Kidney epithelial cell (primary cell): ENCODE measurements at regions not wholly inside any gene's neighbourhood (a gene's known extent, or its start where the extent isn't known, plus 50 kb on each side); places are given as distances from the start of the nearest gene placed in this dataset.

Experiments used
- DNase-seq: peaks from one replicate; pipeline ENCODE4 v3.0.0-alpha.2; 2010; ENCODE audit warnings: low read depth
- H3K27me3 ChIP-seq: 2 replicates; pipeline ENCODE4 v1.6.0; 2011; ENCODE audit warnings: low read length; ENCODE audit not compliant: control insufficient read depth, insufficient read depth
- H3K36me3 ChIP-seq: 2 replicates; pipeline ENCODE4 v1.5.1; 2011; ENCODE audit warnings: low read length; ENCODE audit not compliant: control insufficient read depth, insufficient read depth
- H3K4me3 ChIP-seq: 2 replicates; pipeline ENCODE4 v1.5.1; 2011; ENCODE audit warnings: low read depth, mild to moderate bottlenecking, control low read depth, low read length
- CTCF ChIP-seq: IDR thresholded peaks from 2 replicates; pipeline ENCODE4 v1.5.1; 2011; ENCODE audit warnings: mild to moderate bottlenecking, moderate library complexity, low read length, control low read depth, inconsistent platforms; ENCODE audit not compliant: insufficient read depth, poor library complexity, severe bottlenecking

- no peak for TF ChIP-seq CTCF
- H3K4me3 ChIP-seq = no peak overlapping the region
- H3K27me3 ChIP-seq = no peaks in the 10 kb centered on the region
- DNase-seq = no peak
- H3K36me3 ChIP-seq = no peaks in the 10 kb centered on the region
Measured at GRCh38 chr12:107568718-107569117, 116.9 kb upstream of the PWP1 start.

- no peak overlapping the region for H3K4me3 ChIP-seq
- no peak for TF ChIP-seq CTCF
- no peak for DNase-seq
Measured at GRCh38 chr12:107570721-107571120, 114.9 kb upstream of the PWP1 start.

GRCh38 chr12:107571492-107571891 is 114.1 kb upstream of the PWP1 start:
- Histone ChIP-seq H3K4me3 (no peak overlapping the region), H3K36me3 (no peaks in the 10 kb centered on the region), H3K27me3 (no peaks in the 10 kb centered on the region)
- no peak for DNase-seq
- TF ChIP-seq CTCF = no peak

More at GRCh38 chr12:107570721-107571120, 114.9 kb upstream of the PWP1 start:
- no peaks in the 10 kb centered on the region for H3K36me3 ChIP-seq
- H3K27me3 ChIP-seq = no peaks in the 10 kb centered on the region

GRCh38 chr12:107574691-107575090 is 110.9 kb upstream of the PWP1 start:
- H3K4me3 ChIP-seq = no peak overlapping the region
- no peaks in the 10 kb centered on the region for H3K36me3 ChIP-seq
- no peaks in the 10 kb centered on the region for H3K27me3 ChIP-seq
- DNase-seq = no peak
- TF ChIP-seq CTCF = no peak

GRCh38 chr12:107580750-107581618 is 104.6 kb upstream of the PWP1 start:
- Histone ChIP-seq H3K36me3 (no peaks in the 10 kb centered on the region), H3K4me3 (peak overlapping the region; percentile 11), H3K27me3 (no peaks in the 10 kb centered on the region)
- DNase-seq = no peak
- TF ChIP-seq CTCF = no peak

GRCh38 chr12:107581619-107582015 is 104.0 kb upstream of the PWP1 start:
- no peaks in the 10 kb centered on the region for H3K36me3 ChIP-seq
- H3K27me3 ChIP-seq = no peaks in the 10 kb centered on the region
- H3K4me3 ChIP-seq = peak overlapping the region; percentile 11
- TF ChIP-seq CTCF = no peak
- DNase-seq = no peak
